Neutrophil (primary cell): ENCODE measurements at regions not wholly inside any gene's neighbourhood (a gene's known extent, or its start where the extent isn't known, plus 50 kb on each side); places are given as distances from the start of the nearest gene placed in this dataset.

ENCODE experiments used
- H3K27ac ChIP-seq: fragments of 200-600 bp; sonication (generic); 2 replicates; pipeline ENCODE4 v1.5.1; 2016; ENCODE audit warnings: mild to moderate bottlenecking, moderate library complexity
- H3K27me3 ChIP-seq: fragments of 200-600 bp; sonication (generic); 2 replicates; pipeline ENCODE4 v1.6.0; 2016; ENCODE audit warnings: mild to moderate bottlenecking
- H3K36me3 ChIP-seq: fragments of 200-600 bp; sonication (generic); 2 replicates; pipeline ENCODE4 v1.5.1; 2017
- H3K4me1 ChIP-seq, 2 experiments: fragments of 200-600 bp in 1 of 2; sonication (generic) in 1 of 2; 1 replicate in 1 of 2; 2 replicates in 1 of 2; pipeline versions ENCODE4 v1.5.1 to v1.6.1; 2013 to 2016; ENCODE audit warnings: low read depth in 1 of 2, low read length in 1 of 2, mild to moderate bottlenecking in 1 of 2, moderate library complexity in 1 of 2; ENCODE audit not compliant: control insufficient read depth in 1 of 2, insufficient read depth in 1 of 2
- H3K4me3 ChIP-seq, 2 experiments: fragments of 200-600 bp in 1 of 2; sonication (generic) in 1 of 2; 1 replicate in 1 of 2; 2 replicates in 1 of 2; pipeline ENCODE4 v1.5.1; 2013 to 2016; ENCODE audit warnings: low read depth in 1 of 2, low read length in 1 of 2, mild to moderate bottlenecking in 1 of 2, moderate library complexity in 1 of 2
- H3K9me3 ChIP-seq: fragments of 200-600 bp; sonication (generic); 2 replicates; pipeline ENCODE4 v1.5.1; 2016
- CTCF ChIP-seq: fragments of 200-600 bp; sonication (generic); IDR thresholded peaks from 2 replicates; pipeline ENCODE4 v1.5.1; 2016; ENCODE audit warnings: antibody characterized with exemption

- no peaks in the 10 kb centered on the region for H3K36me3 ChIP-seq
- H3K4me1 ChIP-seq, result no peaks in the 10 kb centered on the region
- H3K27me3 ChIP-seq, result peaks cover 9% of the 10 kb centered on the region
- no peak overlapping the region for H3K4me3 ChIP-seq
- TF ChIP-seq CTCF, result no peak
- no peaks in the 10 kb centered on the region for H3K9me3 ChIP-seq
- no peak overlapping the region for H3K27ac ChIP-seq
These were observed 151.4 kb downstream of the ID4 start for GRCh38 chr6:19988555-19988954.

GRCh38 chr6:19991176-19991575, 154.0 kb downstream of the ID4 start:
- no peaks in the 10 kb centered on the region for H3K36me3 ChIP-seq
- no peak for TF ChIP-seq CTCF
- peaks cover 9% of the 10 kb centered on the region for H3K27me3 ChIP-seq
- no peak overlapping the region for H3K4me3 ChIP-seq
- no peaks in the 10 kb centered on the region for H3K4me1 ChIP-seq
- no peak overlapping the region for H3K27ac ChIP-seq
- H3K9me3 ChIP-seq, result no peaks in the 10 kb centered on the region

- H3K4me1 ChIP-seq, result no peaks in the 10 kb centered on the region
- no peak for TF ChIP-seq CTCF
- H3K27ac ChIP-seq, result no peak overlapping the region
- no peak overlapping the region for H3K4me3 ChIP-seq
- no peaks in the 10 kb centered on the region for H3K9me3 ChIP-seq
- peaks cover 4% of the 10 kb centered on the region for H3K27me3 ChIP-seq
- H3K36me3 ChIP-seq, result no peaks in the 10 kb centered on the region
These were observed 157.7 kb downstream of the ID4 start for GRCh38 chr6:19994909-19995308.

- Histone ChIP-seq H3K4me3 (no peak overlapping the region), H3K27ac (no peak overlapping the region), H3K27me3 (peaks cover 4% of the 10 kb centered on the region), H3K9me3 (no peaks in the 10 kb centered on the region), H3K36me3 (no peaks in the 10 kb centered on the region), H3K4me1 (no peaks in the 10 kb centered on the region)
- no peak for TF ChIP-seq CTCF
These were observed 158.5 kb downstream of the ID4 start for GRCh38 chr6:19995575-19996257.

GRCh38 chr6:19997104-19997503, 159.9 kb downstream of the ID4 start:
- Histone ChIP-seq H3K4me1 (no peaks in the 10 kb centered on the region), H3K36me3 (no peaks in the 10 kb centered on the region), H3K4me3 (no peak overlapping the region), H3K27me3 (no peaks in the 10 kb centered on the region), H3K27ac (no peak overlapping the region), H3K9me3 (no peaks in the 10 kb centered on the region)
- no peak for TF ChIP-seq CTCF
